Bone marrow (tissue), 2 donors: ENCODE measurements at regions not wholly inside any gene's neighbourhood (a gene's known extent, or its start where the extent isn't known, plus 50 kb on each side); places are given as distances from the start of the nearest gene placed in this dataset.
"Not testable (repeated sequence)": the region's sequence is repeated elsewhere in the genome, so short reads cannot be mapped to it uniquely, and the experiment has no call there.

Experiments
- DNase-seq, 2 donors: peaks; one replicate each; lab custom pipeline; 2025; lab: John Stamatoyannopoulos, UW

- DNase-seq, result no peak
Observed at GRCh38 chr2:120626566-120626965, 109.1 kb upstream of the GLI2 start.

GRCh38 chr2:120628248-120628647, 107.4 kb upstream of the GLI2 start:
- no peak for DNase-seq

GRCh38 chr2:120629241-120629895, 106.3 kb upstream of the GLI2 start:
- DNase-seq, result no peak

GRCh38 chr2:120630031-120630701, 105.5 kb upstream of the GLI2 start:
- DNase-seq, result no peak

GRCh38 chr2:120631236-120631635, 104.4 kb upstream of the GLI2 start:
- no peak for DNase-seq

GRCh38 chr2:120631724-120632123, 103.9 kb upstream of the GLI2 start:
- no peak for DNase-seq

GRCh38 chr2:120632796-120633646, 102.6 kb upstream of the GLI2 start:
- no peak for DNase-seq

GRCh38 chr2:120634533-120634932, 101.1 kb upstream of the GLI2 start:
- no peak for DNase-seq

- no peak for DNase-seq
Observed at GRCh38 chr2:120635146-120635545, 100.5 kb upstream of the GLI2 start.

- DNase-seq, result no peak
Observed at GRCh38 chr2:120637847-120638246, 97.8 kb upstream of the GLI2 start.

- DNase-seq, result no peak
Observed at GRCh38 chr2:120638450-120638849, 97.2 kb upstream of the GLI2 start.

GRCh38 chr2:120641366-120641771, 94.3 kb upstream of the GLI2 start:
- DNase-seq, result no peak

- DNase-seq, result no peak
Observed at GRCh38 chr2:120642646-120643045, 93.0 kb upstream of the GLI2 start.

- DNase-seq, result no peak
Observed at GRCh38 chr2:120646994-120647393, 88.7 kb upstream of the GLI2 start.

- DNase-seq, result no peak
Observed at GRCh38 chr2:120647487-120647886, 88.2 kb upstream of the GLI2 start.

- not testable (repeated sequence) for DNase-seq
Observed at GRCh38 chr2:120649381-120649780, 86.3 kb upstream of the GLI2 start.

- DNase-seq, result no peak
Observed at GRCh38 chr2:120650022-120650644, 85.5 kb upstream of the GLI2 start.

GRCh38 chr2:120651818-120652217, 83.8 kb upstream of the GLI2 start:
- DNase-seq, result no peak

- no peak for DNase-seq
Observed at GRCh38 chr2:120653046-120653445, 82.6 kb upstream of the GLI2 start.

GRCh38 chr2:120653871-120654270, 81.8 kb upstream of the GLI2 start:
- DNase-seq, result no peak

GRCh38 chr2:120654381-120655134, 81.1 kb upstream of the GLI2 start:
- no peak for DNase-seq
